ENCODE measurements at regions not wholly inside any gene's neighbourhood (a gene's known extent, or its start where the extent isn't known, plus 50 kb on each side); places are given as distances from the start of the nearest gene placed in this dataset.

GRCh38 chr2:121088251-121089165, 196.5 kb downstream of the TFCP2L1 start:
- no peak for DNase-seq

DNA sequence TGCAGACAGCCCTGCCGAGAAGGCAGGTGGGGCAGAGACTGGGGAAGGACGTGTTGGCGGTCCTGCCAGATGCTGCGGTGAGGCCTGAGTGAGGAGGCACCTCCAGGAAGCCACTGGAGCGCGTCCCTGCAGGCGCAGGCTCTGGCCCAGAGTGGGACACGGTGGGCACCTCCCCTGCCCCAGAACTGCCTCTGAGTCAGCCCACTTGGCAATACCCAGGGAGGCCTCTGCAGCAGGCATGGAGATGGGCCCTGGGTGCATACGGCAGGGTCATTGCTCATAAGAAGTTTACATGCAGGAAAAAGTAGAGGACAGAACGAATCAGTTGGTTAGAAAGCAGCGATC, 195.9 kb downstream of the TFCP2L1 start:
- no peak for DNase-seq

DNA sequence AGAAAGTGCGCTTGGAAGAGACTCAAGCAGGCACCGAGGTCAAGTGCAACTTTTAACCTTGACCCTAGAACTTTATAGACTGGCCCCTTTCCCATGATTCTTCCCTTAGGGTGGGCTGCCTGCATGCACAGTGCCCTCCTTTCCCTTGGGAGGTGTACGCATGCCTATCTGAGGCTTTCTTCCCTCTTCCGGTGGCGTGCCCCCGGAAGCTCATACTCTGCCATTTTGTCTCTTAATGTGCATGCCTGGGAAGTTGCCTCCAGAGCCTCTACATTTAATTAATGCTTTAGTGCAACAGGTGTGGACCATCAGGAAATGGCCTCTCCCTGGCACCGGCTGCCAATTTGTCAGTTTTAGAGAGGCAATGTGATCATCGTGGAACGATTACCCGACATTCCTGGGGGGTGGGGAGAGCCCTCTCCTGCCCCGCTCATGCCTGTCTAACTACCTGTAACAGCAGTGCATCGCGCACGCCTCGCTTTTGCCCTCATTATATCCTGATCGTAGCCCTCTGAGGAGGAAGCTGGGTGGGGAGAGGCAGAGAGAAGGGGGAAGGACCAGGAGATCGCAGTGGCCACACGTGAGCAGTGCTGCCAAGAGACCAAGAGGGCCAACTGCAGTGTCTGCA, 194.8 kb downstream of the TFCP2L1 start:
- no peak for DNase-seq

- DNase-seq: no peak
Observed at GRCh38 chr2:121092095-121092494, 192.9 kb downstream of the TFCP2L1 start.

GRCh38 chr2:121093692-121094091, 191.3 kb downstream of the TFCP2L1 start:
- no peak for DNase-seq

DNA sequence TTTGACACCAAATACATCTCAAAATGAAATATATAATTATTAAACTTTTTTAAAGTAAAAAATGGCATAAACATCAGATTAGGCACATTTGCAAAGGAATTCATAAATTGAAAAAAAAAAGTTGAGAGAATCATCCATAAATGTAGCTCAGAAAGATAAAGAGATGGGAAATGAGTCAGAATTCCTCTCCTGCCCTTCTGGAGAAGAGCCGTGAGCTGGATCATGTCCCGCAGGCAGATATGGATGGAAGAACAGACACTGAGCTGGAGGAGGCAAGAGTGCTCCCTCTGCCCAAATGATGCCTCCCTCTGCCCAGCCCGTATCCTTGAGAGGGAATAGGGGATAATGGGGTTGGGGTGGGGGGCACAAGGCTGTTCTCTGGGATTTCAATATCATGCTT, 190.9 kb downstream of the TFCP2L1 start:
- DNase-seq: no peak

DNA sequence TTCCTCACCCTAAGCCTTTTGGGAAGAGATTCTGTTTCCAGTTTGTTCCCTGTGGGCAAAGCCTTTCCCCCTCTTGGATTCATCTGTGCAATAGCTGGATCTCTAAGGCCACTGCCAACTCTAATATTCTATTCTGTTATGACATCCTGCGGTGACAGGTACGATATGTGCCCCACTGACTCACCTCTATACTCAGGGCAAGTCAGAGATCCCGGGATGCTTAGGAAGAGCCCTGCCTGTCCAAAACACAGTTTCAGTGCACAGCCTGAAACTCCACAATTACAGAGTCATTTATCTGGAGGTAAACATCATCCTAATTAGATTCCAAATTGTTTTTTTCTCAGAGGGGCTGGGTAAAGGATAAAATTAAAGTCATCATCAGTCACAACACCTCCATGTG, 190.2 kb downstream of the TFCP2L1 start:
- no peak for DNase-seq

GRCh38 chr2:121095257-121096080, 189.5 kb downstream of the TFCP2L1 start:
- peak; percentile 18 to 45 for DNase-seq

GRCh38 chr2:121096611-121097010, 188.4 kb downstream of the TFCP2L1 start:
- DNase-seq: no peak

- no peak for DNase-seq
Observed at GRCh38 chr2:121098556-121098955, 186.4 kb downstream of the TFCP2L1 start.

- peak in 1 of 2 experiments; percentile 11 for DNase-seq
Observed at GRCh38 chr2:121099329-121100290, 185.4 kb downstream of the TFCP2L1 start.

- no peak for DNase-seq
Observed at GRCh38 chr2:121101093-121101715, 183.8 kb downstream of the TFCP2L1 start.

DNA sequence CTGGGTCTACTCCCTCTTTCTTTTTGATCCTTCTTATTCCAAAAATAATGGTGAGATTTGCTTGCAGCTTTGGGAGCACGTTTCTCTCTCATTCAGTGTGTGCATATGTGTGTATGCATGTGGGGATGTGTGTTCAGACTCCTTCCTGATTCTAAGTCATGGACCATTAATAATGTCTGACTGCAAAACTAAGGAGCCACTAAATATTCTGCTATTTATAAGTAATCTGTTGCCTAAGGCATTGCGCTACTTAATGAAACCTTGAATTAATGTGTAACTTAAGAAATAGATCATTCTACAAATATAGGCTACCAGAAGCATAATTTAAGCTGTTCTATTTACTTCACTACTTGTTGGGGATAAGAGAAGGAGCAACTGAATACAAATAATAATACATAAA, 182.1 kb downstream of the TFCP2L1 start:
- DNase-seq: no peak

GRCh38 chr2:121103960-121104359, 181.0 kb downstream of the TFCP2L1 start:
- no peak for DNase-seq

- DNase-seq: no peak
Observed at GRCh38 chr2:121104721-121105141, 180.3 kb downstream of the TFCP2L1 start.

GRCh38 chr2:121110924-121111323, 174.1 kb downstream of the TFCP2L1 start:
- no peak for DNase-seq

DNA sequence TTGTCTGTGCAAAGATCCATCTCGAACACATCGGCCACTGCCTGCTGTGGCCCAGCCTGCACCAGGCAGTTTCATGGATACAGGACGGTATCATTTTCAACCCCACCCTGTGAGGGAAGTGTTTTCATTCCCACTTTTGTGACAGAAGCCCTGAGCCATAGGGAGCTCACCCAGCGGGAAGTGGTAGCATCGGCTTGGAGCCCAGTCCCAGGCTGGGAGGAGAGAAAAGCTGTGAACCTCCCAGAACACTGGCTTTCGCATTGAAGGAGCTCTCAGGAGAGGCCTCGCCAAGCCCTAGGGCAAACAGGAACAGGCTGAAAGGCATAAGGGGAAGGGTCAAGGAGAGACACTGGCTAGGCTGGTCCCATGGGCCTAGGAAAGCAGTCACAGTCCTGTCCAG, 166.1 kb downstream of the TFCP2L1 start:
- DNase-seq: no peak

DNA sequence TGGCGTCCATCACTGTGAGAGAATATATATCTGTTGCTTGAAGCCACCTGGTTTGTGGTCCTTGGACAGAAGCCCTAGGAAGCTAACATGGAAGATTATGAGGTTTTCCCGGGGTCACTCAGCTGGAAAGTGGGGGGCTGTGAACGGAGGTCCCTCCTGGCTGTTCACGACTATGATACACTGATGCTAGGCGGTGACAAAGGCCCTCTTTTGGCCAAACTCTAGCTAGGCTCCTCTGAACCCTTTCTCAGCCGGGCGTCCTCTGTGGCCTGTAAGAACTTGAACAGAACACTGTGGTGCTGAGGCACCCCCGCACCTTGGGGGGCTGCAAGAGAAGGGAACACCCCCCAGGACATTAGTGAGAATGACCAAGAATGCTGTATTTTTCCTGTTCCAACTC, 164.6 kb downstream of the TFCP2L1 start:
- DNase-seq: no peak

- DNase-seq: no peak
Observed at GRCh38 chr2:121120991-121121390, 164.0 kb downstream of the TFCP2L1 start.

DNA sequence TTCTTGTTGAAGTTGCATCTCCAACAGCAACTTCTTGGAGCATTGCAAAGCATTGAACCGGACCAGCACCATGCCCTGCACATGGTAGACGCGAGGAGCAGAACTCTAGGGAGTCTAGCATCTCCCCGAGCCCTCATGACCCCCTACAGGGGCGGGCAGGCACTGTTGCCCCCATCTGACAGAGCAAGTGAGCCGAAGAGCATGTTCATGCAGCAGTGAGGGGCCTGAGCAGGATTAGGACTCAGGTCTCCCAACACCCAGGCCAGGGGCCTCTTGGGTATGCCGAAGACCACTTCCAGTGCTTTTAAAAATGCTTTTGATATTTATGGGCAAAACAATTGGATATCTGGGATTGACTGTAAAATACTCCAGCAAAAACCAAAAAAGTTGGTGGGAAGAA, 163.3 kb downstream of the TFCP2L1 start:
- no peak for DNase-seq

DNA sequence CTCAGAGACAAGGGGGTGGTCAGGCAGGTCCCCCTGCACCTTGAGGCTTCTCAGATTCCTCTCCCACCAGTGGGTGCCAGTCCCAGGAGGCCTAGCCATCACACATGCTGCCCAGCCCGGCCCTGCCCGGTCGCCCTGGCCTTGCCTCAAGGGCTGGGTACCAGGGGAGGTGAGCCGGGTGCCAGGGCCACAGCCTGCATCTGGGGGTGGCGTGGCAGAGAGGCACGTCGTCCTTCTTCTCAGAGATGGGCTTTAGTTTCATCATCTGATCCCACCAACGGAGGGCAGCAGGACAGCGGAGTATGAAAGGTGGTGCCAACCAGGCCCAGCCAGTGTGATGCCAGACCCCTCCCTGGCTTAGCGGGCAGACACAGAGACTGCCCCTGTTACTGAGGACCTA, 161.7 kb downstream of the TFCP2L1 start:
- DNase-seq: no peak

DNA sequence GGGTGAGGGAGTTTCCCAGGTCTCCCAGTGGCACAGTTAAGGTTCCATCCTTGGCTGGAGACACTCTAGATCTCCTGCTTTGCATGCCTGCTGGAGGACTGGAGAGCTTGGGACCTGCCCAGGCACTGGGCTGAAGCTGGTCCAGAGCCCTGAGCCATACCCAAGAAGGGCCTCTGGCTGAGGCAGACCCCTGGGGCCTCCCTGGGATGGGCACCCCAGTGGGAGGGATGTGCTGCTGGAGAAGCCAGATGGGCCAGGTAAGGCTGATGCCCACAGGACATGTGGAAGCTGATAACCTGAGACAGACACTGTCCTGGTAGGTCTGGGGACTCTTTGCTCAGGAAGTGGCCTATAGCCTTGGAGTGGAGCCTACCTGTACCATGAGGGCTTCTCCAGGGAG, 160.7 kb downstream of the TFCP2L1 start:
- DNase-seq: no peak

Measured in SW 1271 (cell line).